ENCODE measurements at regions not wholly inside any gene's neighbourhood (a gene's known extent, or its start where the extent isn't known, plus 50 kb on each side); places are given as distances from the start of the nearest gene placed in this dataset.

DNA sequence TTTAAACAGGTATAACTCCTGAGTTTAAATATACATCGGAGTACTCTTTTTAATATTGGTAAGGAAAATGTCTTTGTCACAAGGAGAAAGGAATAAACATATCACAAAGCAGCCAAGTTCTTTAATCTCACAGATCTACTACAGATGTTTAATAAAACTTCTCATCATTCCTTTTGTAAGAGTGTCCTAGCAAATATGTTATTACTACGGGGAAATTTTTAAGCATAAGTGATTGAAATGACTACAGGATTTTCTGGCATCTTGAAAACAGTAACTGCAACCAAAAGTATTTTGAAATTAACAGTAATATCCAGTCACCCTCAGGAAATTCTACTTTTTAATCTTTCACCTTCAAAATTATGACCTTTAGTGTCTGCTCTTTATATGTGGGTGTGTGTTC lies 403.1 kb downstream of the IRS1 start:
- H3K4me3 ChIP-seq (ENCODE audit: low read depth in 1 of 2, low read length in 1 of 2), result no peak overlapping the region
- H3K9me3 ChIP-seq, result no peaks in the 10 kb centered on the region
- TF ChIP-seq, protein P1, sequence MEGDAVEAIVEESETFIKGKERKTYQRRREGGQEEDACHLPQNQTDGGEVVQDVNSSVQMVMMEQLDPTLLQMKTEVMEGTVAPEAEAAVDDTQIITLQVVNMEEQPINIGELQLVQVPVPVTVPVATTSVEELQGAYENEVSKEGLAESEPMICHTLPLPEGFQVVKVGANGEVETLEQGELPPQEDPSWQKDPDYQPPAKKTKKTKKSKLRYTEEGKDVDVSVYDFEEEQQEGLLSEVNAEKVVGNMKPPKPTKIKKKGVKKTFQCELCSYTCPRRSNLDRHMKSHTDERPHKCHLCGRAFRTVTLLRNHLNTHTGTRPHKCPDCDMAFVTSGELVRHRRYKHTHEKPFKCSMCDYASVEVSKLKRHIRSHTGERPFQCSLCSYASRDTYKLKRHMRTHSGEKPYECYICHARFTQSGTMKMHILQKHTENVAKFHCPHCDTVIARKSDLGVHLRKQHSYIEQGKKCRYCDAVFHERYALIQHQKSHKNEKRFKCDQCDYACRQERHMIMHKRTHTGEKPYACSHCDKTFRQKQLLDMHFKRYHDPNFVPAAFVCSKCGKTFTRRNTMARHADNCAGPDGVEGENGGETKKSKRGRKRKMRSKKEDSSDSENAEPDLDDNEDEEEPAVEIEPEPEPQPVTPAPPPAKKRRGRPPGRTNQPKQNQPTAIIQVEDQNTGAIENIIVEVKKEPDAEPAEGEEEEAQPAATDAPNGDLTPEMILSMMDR (IDR thresholded peaks at IDR 0.05), result no peak
- no peak overlapping the region for H3K27ac ChIP-seq
- H3K4me1 ChIP-seq (ENCODE audit: control insufficient read depth in 1 of 2, insufficient read depth in 1 of 2, low read depth in 1 of 2, low read length in 1 of 2), result no peaks in the 10 kb centered on the region
- no peaks in the 10 kb centered on the region for H3K36me3 ChIP-seq
- no peaks in the 10 kb centered on the region for H3K27me3 ChIP-seq

DNA sequence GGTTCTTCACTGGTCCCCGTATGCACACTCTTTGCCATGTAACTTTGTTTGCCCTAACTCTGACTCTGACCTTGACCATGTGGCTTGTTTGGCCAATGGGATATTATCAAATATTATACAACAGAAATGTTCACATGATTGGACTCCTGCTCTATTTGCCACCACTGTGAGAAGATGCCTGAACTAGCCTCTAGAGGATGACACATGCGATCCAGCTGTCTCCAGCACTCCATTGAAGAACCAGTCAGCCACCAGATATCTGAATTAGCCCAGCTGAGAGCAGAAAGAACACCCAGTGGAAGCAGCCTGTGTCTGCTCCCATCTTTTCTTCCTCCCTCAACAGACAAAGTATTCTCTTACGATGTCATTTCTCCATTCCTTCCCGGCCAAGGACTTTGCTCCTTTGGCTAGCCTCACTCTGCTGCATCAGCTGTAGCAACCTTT lies 412.1 kb downstream of the IRS1 start:
- H3K4me1 ChIP-seq (ENCODE audit: control insufficient read depth in 1 of 2, insufficient read depth in 1 of 2, low read depth in 1 of 2, low read length in 1 of 2), result no peaks in the 10 kb centered on the region
- H3K4me3 ChIP-seq (ENCODE audit: low read depth in 1 of 2, low read length in 1 of 2), result no peak overlapping the region
- TF ChIP-seq, protein P1 (IDR thresholded peaks at IDR 0.05), result no peak
- H3K9me3 ChIP-seq, result no peaks in the 10 kb centered on the region
- H3K27ac ChIP-seq, result no peak overlapping the region
- no peaks in the 10 kb centered on the region for H3K27me3 ChIP-seq
- no peaks in the 10 kb centered on the region for H3K36me3 ChIP-seq

DNA sequence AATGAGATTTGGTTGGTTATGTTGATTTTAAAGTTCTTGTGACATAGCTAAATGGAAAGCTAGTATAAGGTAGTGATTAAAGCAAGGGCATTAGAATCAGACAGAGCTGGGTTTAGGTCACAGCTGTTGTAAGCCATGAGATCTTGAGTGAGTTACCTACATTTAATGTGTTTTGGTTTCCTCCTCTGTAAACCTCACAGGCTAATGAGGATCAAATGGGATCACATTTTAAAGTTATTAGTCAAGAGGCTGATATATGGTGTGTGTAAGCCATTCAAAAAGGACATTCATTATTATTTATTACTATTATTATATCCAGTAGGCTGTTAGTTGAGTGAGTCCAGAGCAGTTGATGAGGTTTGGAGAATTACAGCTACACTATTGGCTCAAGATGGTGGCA lies 416.2 kb downstream of the IRS1 start:
- Histone ChIP-seq H3K9me3 (no peaks in the 10 kb centered on the region), H3K4me3 (ENCODE audit: low read depth in 1 of 2, low read length in 1 of 2) (no peak overlapping the region), H3K4me1 (ENCODE audit: control insufficient read depth in 1 of 2, insufficient read depth in 1 of 2, low read depth in 1 of 2, low read length in 1 of 2) (no peaks in the 10 kb centered on the region), H3K27me3 (no peaks in the 10 kb centered on the region), H3K27ac (no peak overlapping the region), H3K36me3 (no peaks in the 10 kb centered on the region)
- TF ChIP-seq, protein P1 (IDR thresholded peaks at IDR 0.05), result no peak

DNA sequence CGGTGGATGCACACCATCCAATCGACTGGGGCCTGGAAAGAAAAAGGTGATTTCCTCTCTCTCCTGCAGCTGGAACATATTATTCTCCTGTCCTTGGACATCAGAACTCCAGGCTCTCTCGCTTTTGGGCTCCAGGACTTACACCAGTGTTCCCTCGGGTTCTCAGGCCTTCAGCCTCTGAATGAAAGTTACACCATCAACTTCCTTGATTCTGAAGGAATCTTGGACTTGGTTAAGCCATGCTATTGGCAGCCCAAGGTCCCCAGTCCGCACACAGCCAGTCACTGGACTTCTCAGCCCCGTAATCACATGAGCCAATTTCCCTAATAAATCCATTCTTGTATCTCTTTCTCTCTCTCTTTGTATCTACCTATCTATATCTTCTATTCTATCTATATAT lies 418.9 kb downstream of the IRS1 start:
- H3K36me3 ChIP-seq, result no peaks in the 10 kb centered on the region
- TF ChIP-seq, protein P1 (IDR thresholded peaks at IDR 0.05), result no peak
- no peak overlapping the region for H3K27ac ChIP-seq
- H3K9me3 ChIP-seq, result no peaks in the 10 kb centered on the region
- no peaks in the 10 kb centered on the region for H3K27me3 ChIP-seq
- no peak overlapping the region for H3K4me3 ChIP-seq (ENCODE audit: low read depth in 1 of 2, low read length in 1 of 2)
- H3K4me1 ChIP-seq (ENCODE audit: control insufficient read depth in 1 of 2, insufficient read depth in 1 of 2, low read depth in 1 of 2, low read length in 1 of 2), result no peaks in the 10 kb centered on the region

DNA sequence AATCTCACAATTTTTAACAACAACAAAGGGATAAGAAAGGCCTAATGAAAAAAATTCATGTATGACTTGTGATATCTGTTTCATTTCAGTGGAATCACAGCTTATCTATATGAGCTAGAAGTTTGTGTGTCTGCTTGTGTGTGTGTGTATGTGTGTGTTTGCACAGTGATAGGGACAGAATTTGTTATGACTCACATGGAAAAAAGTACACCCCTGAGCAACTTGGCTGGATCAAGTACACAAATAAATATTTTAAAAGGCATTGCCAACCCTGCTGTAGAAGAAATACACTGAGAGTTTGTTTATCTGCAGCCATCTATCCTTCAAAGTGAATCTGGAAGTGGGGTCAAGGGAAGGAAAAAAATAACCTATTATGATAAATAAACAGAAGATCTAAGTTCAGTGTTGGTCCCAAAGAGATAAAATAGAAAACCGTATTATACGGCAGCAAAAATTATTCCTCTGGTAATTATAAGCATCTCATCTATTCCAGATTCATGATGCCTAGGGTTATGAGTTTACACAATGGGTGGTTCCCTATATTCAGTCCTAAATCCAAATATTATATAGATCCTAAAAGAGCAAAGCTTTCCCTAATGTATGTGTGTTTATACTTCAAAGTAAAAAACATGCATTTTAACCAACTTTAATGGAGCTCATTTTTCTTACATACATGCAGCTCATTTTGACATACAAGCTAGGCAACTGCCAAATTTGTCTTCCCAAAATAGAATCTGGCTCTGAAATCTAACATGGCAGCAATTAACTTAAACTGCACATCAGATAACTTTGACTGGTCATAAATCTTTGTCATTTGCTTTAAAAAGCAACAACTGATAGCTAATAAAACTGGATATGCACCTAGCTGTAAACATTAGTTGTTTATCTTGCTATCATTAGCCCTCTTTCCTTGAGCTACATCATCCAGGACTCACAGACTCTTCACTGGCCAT lies 420.6 kb downstream of the IRS1 start:
- Histone ChIP-seq H3K36me3 (no peaks in the 10 kb centered on the region), H3K27ac (no peak overlapping the region), H3K4me3 (ENCODE audit: low read depth in 1 of 2, low read length in 1 of 2) (no peak overlapping the region), H3K27me3 (no peaks in the 10 kb centered on the region), H3K4me1 (ENCODE audit: control insufficient read depth in 1 of 2, insufficient read depth in 1 of 2, low read depth in 1 of 2, low read length in 1 of 2) (no peaks in the 10 kb centered on the region), H3K9me3 (no peaks in the 10 kb centered on the region)
- TF ChIP-seq, protein P1 (IDR thresholded peaks at IDR 0.05), result no peak

Measured in neutrophil (primary cell).